Breast epithelium (tissue), 4 donors: ENCODE measurements at regions not wholly inside any gene's neighbourhood (a gene's known extent, or its start where the extent isn't known, plus 50 kb on each side); places are given as distances from the start of the nearest gene placed in this dataset.

Experiments
- DNase-seq, 2 donors: peaks; one replicate each; pipeline ENCODE4 v3.0.0-alpha.2; 2019; ENCODE audit warnings: low spot score in 2 of 2
- H3K27ac ChIP-seq, 2 donors: fragments of 200-600 bp; sonication (generic) in 1 of 2; one replicate each; pipeline ENCODE4 v1.5.1; 2016 to 2019; ENCODE audit warnings: mild to moderate bottlenecking in 1 of 2
- H3K27me3 ChIP-seq, 2 donors: fragments of 200-600 bp; sonication (generic) in 1 of 2; one replicate each; pipeline versions ENCODE4 v1.5.1 to v1.6.0; 2017 to 2019; ENCODE audit warnings: control low read depth in 1 of 2, mild to moderate bottlenecking in 1 of 2
- H3K36me3 ChIP-seq: fragments of 200-600 bp; one replicate; pipeline ENCODE4 v1.5.1; 2019
- H3K4me1 ChIP-seq, 2 donors: fragments of 200-600 bp; sonication (generic); one replicate each; pipeline ENCODE4 v1.5.1; 2016 to 2019; ENCODE audit warnings: control low read depth in 1 of 2
- H3K4me3 ChIP-seq, 3 donors: fragments of 200-600 bp; sonication (generic); 1 replicate in 2 of 3; 2 replicates in 1 of 3; pipeline ENCODE4 v1.5.1; 2016 to 2019; ENCODE audit warnings: mild to moderate bottlenecking in 3 of 3, moderate library complexity in 2 of 3
- H3K9me3 ChIP-seq, 2 donors: fragments of 200-600 bp; sonication (generic) in 1 of 2; one replicate each; pipeline ENCODE4 v1.5.1; 2016 to 2019; ENCODE audit warnings: control low read depth in 1 of 2
- POLR2A ChIP-seq: fragments of 450-650 bp; IDR thresholded peaks from one replicate; pipeline ENCODE4 v1.6.1; 2016; ENCODE audit warnings: antibody characterized with exemption, mild to moderate bottlenecking, moderate library complexity
- POLR2AphosphoS5 ChIP-seq, 3 donors: sonication (generic); formaldehyde crosslinking; IDR thresholded peaks; one replicate each; pipeline ENCODE4 v1.6.1; 2017; ENCODE audit warnings: antibody characterized with exemption in 3 of 3
- intact Hi-C: fragments of 100-400 bp; cut with DNase I; formaldehyde crosslinking; loops from one replicate; pipeline ENCODE4 v1.15.1; 2023; ENCODE audit warnings: low total_unique reads
- TF ChIP-seq, protein P1 (sequence below), 3 donors: fragments of 450-650 bp; IDR thresholded peaks; one replicate each; pipeline ENCODE4 v1.5.1; 2016 to 2017; ENCODE audit warnings: antibody characterized with exemption in 3 of 3, mild to moderate bottlenecking in 3 of 3, moderate library complexity in 3 of 3

DNA sequence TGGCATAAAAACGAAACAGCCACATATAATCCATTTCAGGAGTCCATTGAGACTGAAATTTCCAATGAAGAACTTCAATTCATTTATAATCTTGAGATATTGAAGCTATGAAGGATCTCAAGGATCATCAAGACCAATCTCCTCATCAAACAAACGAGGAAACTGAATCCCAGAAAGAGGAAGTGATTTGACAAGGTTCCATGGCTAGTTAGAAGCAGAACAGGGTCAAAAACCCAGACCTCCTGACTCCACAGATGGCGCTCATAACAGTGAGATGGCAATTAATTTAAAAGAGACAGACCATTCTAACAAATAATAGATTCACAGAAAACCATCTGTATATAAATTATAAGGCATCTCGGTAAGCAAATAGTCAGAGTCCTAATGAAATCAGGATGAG, 229.7 kb downstream of the KCTD12 start:
- no peak overlapping the region for H3K4me3 ChIP-seq
- no peaks in the 10 kb centered on the region for H3K36me3 ChIP-seq
- TF ChIP-seq, protein P1, sequence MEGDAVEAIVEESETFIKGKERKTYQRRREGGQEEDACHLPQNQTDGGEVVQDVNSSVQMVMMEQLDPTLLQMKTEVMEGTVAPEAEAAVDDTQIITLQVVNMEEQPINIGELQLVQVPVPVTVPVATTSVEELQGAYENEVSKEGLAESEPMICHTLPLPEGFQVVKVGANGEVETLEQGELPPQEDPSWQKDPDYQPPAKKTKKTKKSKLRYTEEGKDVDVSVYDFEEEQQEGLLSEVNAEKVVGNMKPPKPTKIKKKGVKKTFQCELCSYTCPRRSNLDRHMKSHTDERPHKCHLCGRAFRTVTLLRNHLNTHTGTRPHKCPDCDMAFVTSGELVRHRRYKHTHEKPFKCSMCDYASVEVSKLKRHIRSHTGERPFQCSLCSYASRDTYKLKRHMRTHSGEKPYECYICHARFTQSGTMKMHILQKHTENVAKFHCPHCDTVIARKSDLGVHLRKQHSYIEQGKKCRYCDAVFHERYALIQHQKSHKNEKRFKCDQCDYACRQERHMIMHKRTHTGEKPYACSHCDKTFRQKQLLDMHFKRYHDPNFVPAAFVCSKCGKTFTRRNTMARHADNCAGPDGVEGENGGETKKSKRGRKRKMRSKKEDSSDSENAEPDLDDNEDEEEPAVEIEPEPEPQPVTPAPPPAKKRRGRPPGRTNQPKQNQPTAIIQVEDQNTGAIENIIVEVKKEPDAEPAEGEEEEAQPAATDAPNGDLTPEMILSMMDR (IDR thresholded peaks at IDR 0.05) = no peak
- TF ChIP-seq POLR2AphosphoS5 (IDR thresholded peaks at IDR 0.05) = no peak
- TF ChIP-seq POLR2A = no peak
- DNase-seq = no peak
- H3K9me3 ChIP-seq = no peaks in the 10 kb centered on the region
- intact Hi-C loops = no loop called here
- no peak overlapping the region for H3K27ac ChIP-seq
- H3K27me3 ChIP-seq = no peaks in the 10 kb centered on the region
- H3K4me1 ChIP-seq = no peaks in the 10 kb centered on the region

DNA sequence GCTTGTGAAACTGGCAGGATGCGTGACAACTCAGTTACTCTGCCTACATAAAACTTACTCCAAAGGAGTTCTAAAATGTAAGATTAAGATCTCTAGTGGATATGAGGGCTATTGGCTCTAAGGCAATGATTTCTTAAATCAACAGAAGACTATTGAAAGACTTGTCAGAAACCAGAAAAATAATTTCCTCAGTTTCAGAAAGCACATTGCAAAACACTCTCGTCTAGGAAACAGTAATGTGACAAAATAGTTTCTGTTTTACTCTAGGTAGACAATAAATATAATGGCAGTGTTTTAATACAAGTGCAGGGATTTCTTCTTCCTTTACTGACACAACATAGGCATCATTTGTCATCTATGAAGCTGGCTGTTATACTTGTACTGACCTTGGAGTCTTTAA, 230.1 kb downstream of the KCTD12 start:
- no peaks in the 10 kb centered on the region for H3K4me1 ChIP-seq
- H3K9me3 ChIP-seq = no peaks in the 10 kb centered on the region
- intact Hi-C loops = no loop called here
- no peak overlapping the region for H3K27ac ChIP-seq
- no peak for DNase-seq
- H3K36me3 ChIP-seq = no peaks in the 10 kb centered on the region
- H3K27me3 ChIP-seq = no peaks in the 10 kb centered on the region
- TF ChIP-seq POLR2A = no peak
- TF ChIP-seq, protein P1 (IDR thresholded peaks at IDR 0.05) = no peak
- no peak for TF ChIP-seq POLR2AphosphoS5 (IDR thresholded peaks at IDR 0.05)
- no peak overlapping the region for H3K4me3 ChIP-seq

DNA sequence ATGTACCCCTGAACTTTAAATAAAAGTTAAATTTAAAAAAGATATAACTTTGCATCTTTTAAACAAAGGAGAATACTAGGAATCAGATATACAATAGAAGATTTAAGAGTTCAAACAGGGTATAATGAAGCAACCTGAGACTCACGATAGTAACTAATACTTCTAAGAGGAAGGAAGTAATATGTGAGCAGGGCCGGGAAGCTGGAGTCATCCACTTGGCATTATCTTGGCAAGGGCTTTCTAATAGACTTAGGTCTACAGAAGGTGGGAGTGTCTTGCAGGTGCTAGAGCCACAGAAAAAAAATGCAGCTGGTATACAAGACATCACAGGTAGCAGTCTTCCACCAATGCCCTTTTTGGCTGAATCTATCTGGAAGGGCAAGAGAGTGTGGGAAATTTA, 231.9 kb downstream of the KCTD12 start:
- Histone ChIP-seq H3K4me3 (no peak overlapping the region), H3K27me3 (no peaks in the 10 kb centered on the region), H3K4me1 (no peaks in the 10 kb centered on the region), H3K9me3 (no peaks in the 10 kb centered on the region), H3K27ac (no peak overlapping the region), H3K36me3 (no peaks in the 10 kb centered on the region)
- no peak for DNase-seq
- intact Hi-C loops = no loop called here
- TF ChIP-seq POLR2A (no peak), POLR2AphosphoS5 (IDR thresholded peaks at IDR 0.05) (no peak)
- TF ChIP-seq, protein P1 (IDR thresholded peaks at IDR 0.05) = no peak

DNA sequence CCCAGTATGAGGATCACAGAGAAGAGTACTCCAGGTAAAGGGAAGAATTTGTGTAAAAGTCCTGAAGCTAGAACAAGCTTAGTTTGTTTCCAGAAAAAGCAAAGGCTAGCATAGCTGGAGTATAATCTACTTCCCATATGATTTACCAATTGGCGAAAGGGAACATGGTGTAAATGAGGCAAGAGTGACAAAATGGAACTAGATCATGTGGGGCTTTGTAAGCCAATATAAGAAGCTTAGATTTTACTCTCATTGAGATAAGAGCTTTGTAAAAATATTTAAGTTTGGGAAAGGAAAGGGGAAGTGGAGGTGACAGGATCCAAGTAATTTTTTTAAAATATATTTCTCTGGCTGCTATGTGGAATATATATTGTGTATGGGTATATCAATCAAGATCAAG, 234.9 kb downstream of the KCTD12 start:
- H3K27ac ChIP-seq = no peak overlapping the region
- TF ChIP-seq, protein P1 (IDR thresholded peaks at IDR 0.05) = no peak
- TF ChIP-seq POLR2A (no peak), POLR2AphosphoS5 (IDR thresholded peaks at IDR 0.05) (no peak)
- no peak for DNase-seq
- no peaks in the 10 kb centered on the region for H3K36me3 ChIP-seq
- H3K9me3 ChIP-seq = no peaks in the 10 kb centered on the region
- intact Hi-C loops = no loop called here
- no peaks in the 10 kb centered on the region for H3K27me3 ChIP-seq
- no peaks in the 10 kb centered on the region for H3K4me1 ChIP-seq
- no peak overlapping the region for H3K4me3 ChIP-seq

DNA sequence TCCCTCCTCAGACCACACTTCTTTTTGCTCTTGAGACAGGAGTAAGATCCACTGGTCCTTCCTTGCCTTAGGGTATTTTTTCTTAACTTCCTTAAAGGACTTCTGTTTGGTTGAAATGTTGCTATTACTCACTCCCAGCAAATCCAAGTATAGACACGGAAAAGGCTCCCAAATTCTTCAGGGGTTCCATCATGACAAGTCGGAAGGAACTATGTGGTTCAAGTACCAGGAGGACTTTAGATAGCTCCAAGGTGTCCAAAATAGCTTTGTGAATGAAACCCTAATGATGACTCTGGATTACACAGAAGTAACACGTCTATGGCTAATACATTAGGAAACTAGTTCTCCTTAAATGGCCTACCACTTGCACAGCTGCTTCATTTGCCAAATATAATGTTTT, 238.7 kb downstream of the KCTD12 start:
- no peaks in the 10 kb centered on the region for H3K4me1 ChIP-seq
- H3K27me3 ChIP-seq = no peaks in the 10 kb centered on the region
- no peaks in the 10 kb centered on the region for H3K9me3 ChIP-seq
- H3K36me3 ChIP-seq = no peaks in the 10 kb centered on the region
- H3K27ac ChIP-seq = no peak overlapping the region
- TF ChIP-seq, protein P1 (IDR thresholded peaks at IDR 0.05) = no peak
- TF ChIP-seq POLR2A = no peak
- intact Hi-C loops = no loop called here
- H3K4me3 ChIP-seq = no peak overlapping the region
- no peak for DNase-seq
